Upper lobe of right lung (tissue), 1 donor: ENCODE measurements at regions not wholly inside any gene's neighbourhood (a gene's known extent, or its start where the extent isn't known, plus 50 kb on each side); places are given as distances from the start of the nearest gene placed in this dataset.

Experiments
- ATAC-seq: fragments of 200-7000 bp; cut with Tn5 transposase; one replicate; pipeline ENCODE4 v1.9.1; 2020; ENCODE audit warnings: mild to moderate bottlenecking, moderate library complexity
- DNase-seq: peaks from one replicate; pipeline ENCODE4 v3.0.0-alpha.2; 2020
- H3K27ac ChIP-seq: fragments of 200-600 bp; one replicate; pipeline ENCODE4 v1.8.0; 2022
- H3K27me3 ChIP-seq: fragments of 200-600 bp; one replicate; pipeline ENCODE4 v1.8.0; 2022; ENCODE audit warnings: mild to moderate bottlenecking
- H3K36me3 ChIP-seq: fragments of 200-600 bp; one replicate; pipeline ENCODE4 v1.8.0; 2022
- H3K4me1 ChIP-seq: fragments of 200-600 bp; one replicate; pipeline ENCODE4 v1.8.0; 2022
- H3K4me3 ChIP-seq: fragments of 200-600 bp; one replicate; pipeline ENCODE4 v1.8.0; 2022; ENCODE audit warnings: mild to moderate bottlenecking
- H3K9me3 ChIP-seq: fragments of 200-600 bp; one replicate; pipeline ENCODE4 v1.8.0; 2022
- CTCF ChIP-seq: fragments of 200-600 bp; IDR thresholded peaks from one replicate; pipeline ENCODE4 v1.8.0; 2022; ENCODE audit warnings: antibody characterized with exemption
- intact Hi-C: fragments of 100-400 bp; cut with DNase I; formaldehyde crosslinking; loops from one replicate; pipeline ENCODE4 v1.11.0; 2022
- donor health status: DM: no; HTN: yes; CAD: no; lungs with severe emphysema.

GRCh38 chr16:65763640-65764305 is 602.7 kb upstream of the CDH5 start:
- Histone ChIP-seq H3K9me3 (no peaks in the 10 kb centered on the region), H3K27ac (no peak overlapping the region), H3K4me1 (no peaks in the 10 kb centered on the region), H3K36me3 (no peaks in the 10 kb centered on the region), H3K27me3 (no peaks in the 10 kb centered on the region), H3K4me3 (no peak overlapping the region)
- ATAC-seq = no peak
- TF ChIP-seq CTCF = no peak
- intact Hi-C loops = no loop called here
- no peak for DNase-seq

GRCh38 chr16:65760874-65761273 is 605.6 kb upstream of the CDH5 start:
- no peak for ATAC-seq
- no peaks in the 10 kb centered on the region for H3K36me3 ChIP-seq
- no peaks in the 10 kb centered on the region for H3K9me3 ChIP-seq
- no peaks in the 10 kb centered on the region for H3K4me1 ChIP-seq
- no peak for DNase-seq
- no peak overlapping the region for H3K27ac ChIP-seq
- no peak overlapping the region for H3K4me3 ChIP-seq
- TF ChIP-seq CTCF = no peak
- H3K27me3 ChIP-seq = no peaks in the 10 kb centered on the region
- intact Hi-C loops = no loop called here

GRCh38 chr16:65758620-65759019 is 607.9 kb upstream of the CDH5 start:
- Histone ChIP-seq H3K4me3 (no peak overlapping the region), H3K9me3 (no peaks in the 10 kb centered on the region), H3K27me3 (no peaks in the 10 kb centered on the region), H3K4me1 (no peaks in the 10 kb centered on the region), H3K27ac (no peak overlapping the region), H3K36me3 (no peaks in the 10 kb centered on the region)
- no peak for ATAC-seq
- intact Hi-C loops = no loop called here
- no peak for DNase-seq
- TF ChIP-seq CTCF = no peak

GRCh38 chr16:65757064-65757463 is 609.4 kb upstream of the CDH5 start:
- ATAC-seq (no peak), DNase-seq (no peak)
- no peak overlapping the region for H3K4me3 ChIP-seq
- no peaks in the 10 kb centered on the region for H3K36me3 ChIP-seq
- no peak for TF ChIP-seq CTCF
- H3K27ac ChIP-seq = no peak overlapping the region
- H3K27me3 ChIP-seq = no peaks in the 10 kb centered on the region
- H3K9me3 ChIP-seq = no peaks in the 10 kb centered on the region
- intact Hi-C loops = no loop called here
- H3K4me1 ChIP-seq = no peaks in the 10 kb centered on the region

GRCh38 chr16:65756163-65756562 is 610.3 kb upstream of the CDH5 start:
- no peaks in the 10 kb centered on the region for H3K27me3 ChIP-seq
- H3K4me3 ChIP-seq = no peak overlapping the region
- ATAC-seq (no peak), DNase-seq (no peak)
- intact Hi-C loops = no loop called here
- no peaks in the 10 kb centered on the region for H3K9me3 ChIP-seq
- no peaks in the 10 kb centered on the region for H3K4me1 ChIP-seq
- H3K36me3 ChIP-seq = no peaks in the 10 kb centered on the region
- TF ChIP-seq CTCF = no peak
- no peak overlapping the region for H3K27ac ChIP-seq
